ENCODE measurements at regions not wholly inside any gene's neighbourhood (a gene's known extent, or its start where the extent isn't known, plus 50 kb on each side); places are given as distances from the start of the nearest gene placed in this dataset.
"Not testable (repeated sequence)": the region's sequence is repeated elsewhere in the genome, so short reads cannot be mapped to it uniquely, and the experiment has no call there.

DNA sequence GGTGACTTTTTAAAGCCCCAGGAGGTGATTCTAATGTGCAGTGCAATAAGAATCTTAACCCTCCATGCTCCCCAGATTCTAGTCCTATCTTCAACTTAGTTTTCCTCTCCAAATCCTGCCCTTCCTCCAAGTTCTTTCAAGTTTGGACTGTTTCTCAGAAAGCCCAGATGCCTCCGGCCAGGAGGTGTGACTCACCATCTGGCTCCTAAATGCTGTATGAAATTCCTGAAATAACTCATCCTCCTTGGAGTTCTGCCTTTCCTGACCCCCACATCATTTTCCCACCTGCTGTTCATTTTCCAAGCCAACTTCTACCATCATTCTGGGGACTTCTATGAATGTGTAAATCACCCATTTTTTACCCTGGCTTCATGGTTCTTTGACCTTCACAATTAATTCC, 118.2 kb upstream of the NOL4 start:
- no peak for DNase-seq
- in situ Hi-C loops (cut with MboI; ENCODE audit: low pct_unique_long_range_greater_than_20kb, low sequenced_read_pairs), result no loop called here

DNA sequence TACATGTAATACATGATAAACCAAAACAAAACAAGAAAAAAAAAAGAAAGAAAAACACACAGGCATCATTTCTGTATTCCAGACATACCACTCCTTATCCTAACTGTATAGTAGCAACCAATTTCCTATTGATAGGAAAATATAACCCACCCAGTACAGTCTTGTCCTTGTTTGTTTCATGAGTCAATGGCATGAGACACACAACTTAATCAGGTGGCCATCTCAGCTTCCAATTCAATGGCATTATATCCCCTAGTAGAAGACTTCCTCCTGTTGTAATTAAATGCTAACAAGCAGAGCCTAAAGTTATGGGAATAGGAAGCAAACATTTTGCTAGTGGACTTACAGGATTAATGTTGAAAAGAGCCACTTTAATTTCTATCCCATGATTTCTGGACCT, 121.0 kb upstream of the NOL4 start:
- no peak for DNase-seq
- in situ Hi-C loops (cut with MboI; ENCODE audit: low pct_unique_long_range_greater_than_20kb, low sequenced_read_pairs), result no loop called here

- in situ Hi-C loops (cut with MboI; ENCODE audit: low pct_unique_long_range_greater_than_20kb, low sequenced_read_pairs), result no loop called here
- DNase-seq, result no peak
These were observed 126.1 kb upstream of the NOL4 start for GRCh38 chr18:34350778-34351177.

GRCh38 chr18:34352385-34353163, 127.9 kb upstream of the NOL4 start:
- in situ Hi-C loops (cut with MboI; ENCODE audit: low pct_unique_long_range_greater_than_20kb, low sequenced_read_pairs), result no loop called here

DNA sequence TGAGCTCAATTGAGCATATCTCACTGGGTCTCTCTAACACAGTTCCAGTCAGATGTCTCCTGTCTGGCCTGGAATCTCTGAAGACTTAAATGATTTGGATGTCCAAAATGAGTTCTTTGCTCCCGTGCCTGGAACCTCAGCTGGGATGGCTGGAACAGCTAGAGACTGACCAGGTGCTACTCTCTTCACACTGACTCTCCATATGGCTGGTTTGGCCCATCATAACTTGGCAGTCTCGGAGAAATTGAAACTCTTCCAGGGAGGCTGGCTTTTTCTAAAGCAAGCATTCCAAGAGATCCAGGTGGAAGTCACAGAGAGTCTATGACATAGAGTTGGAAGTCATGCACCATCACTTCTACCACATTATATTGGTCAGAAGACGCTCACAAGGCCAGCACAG, 129.6 kb upstream of the NOL4 start:
- no peak for DNase-seq
- in situ Hi-C loops (cut with MboI; ENCODE audit: low pct_unique_long_range_greater_than_20kb, low sequenced_read_pairs), result no loop called here

More at GRCh38 chr18:34352385-34353163, 127.9 kb upstream of the NOL4 start:
- DNase-seq, result no peak

GRCh38 chr18:34357944-34358580, 133.3 kb upstream of the NOL4 start:
- no peak for DNase-seq

DNA sequence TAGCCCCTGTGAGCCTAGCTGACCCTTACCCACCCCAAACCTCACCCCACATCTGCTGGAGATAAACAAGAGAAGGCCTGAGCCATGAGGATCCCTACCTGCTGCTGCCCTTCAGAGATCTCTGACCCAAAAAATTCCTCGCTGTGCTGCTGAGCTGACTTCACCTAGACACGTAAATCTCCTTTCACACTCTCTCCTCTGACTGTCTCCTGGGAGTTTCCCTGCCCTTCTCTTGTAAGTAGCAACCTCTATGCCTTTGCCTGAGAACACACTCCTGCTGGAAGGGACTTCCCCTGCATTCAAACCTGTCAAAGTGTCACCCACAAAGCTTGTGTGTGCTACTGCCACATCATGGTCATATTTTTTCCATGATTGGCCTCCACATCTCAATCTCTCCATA, 134.2 kb upstream of the NOL4 start:
- no peak for DNase-seq
- in situ Hi-C loops (cut with MboI; ENCODE audit: low pct_unique_long_range_greater_than_20kb, low sequenced_read_pairs), result no loop called here

More at GRCh38 chr18:34357944-34358580, 133.3 kb upstream of the NOL4 start:
- in situ Hi-C loops (cut with MboI; ENCODE audit: low pct_unique_long_range_greater_than_20kb, low sequenced_read_pairs), result no loop called here

GRCh38 chr18:34364699-34365098, 140.0 kb upstream of the NOL4 start:
- DNase-seq, result no peak

DNA sequence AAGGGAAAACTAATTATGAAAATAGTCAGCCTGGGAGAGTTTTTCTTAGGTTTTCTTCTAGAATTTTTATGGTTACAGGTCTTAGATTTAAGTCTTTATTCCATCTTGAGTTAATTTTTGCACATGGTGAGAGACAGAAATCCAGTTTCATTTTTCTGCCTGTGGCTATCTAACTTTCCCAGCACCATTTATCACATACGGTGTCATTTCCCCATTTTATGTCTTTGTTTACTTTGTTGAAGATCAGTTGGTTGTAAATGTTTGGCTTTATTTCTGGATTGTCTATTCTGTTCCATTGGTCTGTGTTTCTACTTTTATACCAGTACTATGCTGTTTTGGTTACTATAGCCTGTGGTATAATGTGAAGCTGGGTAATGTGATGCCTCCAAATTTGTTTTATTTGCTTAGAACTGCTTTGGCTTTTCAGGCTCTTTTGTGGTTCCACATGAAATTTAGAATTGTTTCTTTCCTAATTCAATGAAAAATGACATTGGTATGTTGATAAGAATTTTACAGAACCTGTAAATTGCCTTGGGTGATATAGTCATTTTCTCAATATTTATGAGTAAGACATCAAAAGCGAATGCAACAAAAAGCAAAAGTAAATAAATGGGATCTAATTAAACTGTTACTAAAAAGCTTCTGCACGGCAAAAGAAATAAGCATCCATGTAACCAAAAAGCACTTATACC, 146.1 kb upstream of the NOL4 start:
- no peak for DNase-seq
- in situ Hi-C loops (cut with MboI; ENCODE audit: low pct_unique_long_range_greater_than_20kb, low sequenced_read_pairs), result no loop called here

More at GRCh38 chr18:34364699-34365098, 140.0 kb upstream of the NOL4 start:
- in situ Hi-C loops (cut with MboI; ENCODE audit: low pct_unique_long_range_greater_than_20kb, low sequenced_read_pairs), result no loop called here

DNA sequence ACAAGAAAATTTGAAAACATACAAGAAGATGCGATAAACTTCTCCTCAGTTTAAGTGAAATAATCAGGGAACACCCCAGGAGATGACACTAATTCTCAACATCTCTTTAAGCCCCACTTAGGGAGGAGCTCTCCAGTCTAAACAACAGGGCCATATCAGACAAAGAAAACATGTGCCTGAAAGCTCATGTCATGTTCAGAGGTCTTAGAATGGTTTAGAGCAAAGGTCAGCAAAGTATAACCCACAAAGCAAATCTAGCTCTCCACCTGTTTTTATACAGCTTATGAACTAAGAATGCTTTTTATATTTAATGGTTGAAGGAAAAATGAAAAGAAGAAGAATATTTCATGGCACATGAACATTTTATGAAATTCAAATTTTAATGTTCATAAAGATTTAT, 155.6 kb upstream of the NOL4 start:
- in situ Hi-C loops (cut with MboI; ENCODE audit: low pct_unique_long_range_greater_than_20kb, low sequenced_read_pairs), result no loop called here

GRCh38 chr18:34385311-34385710, 160.6 kb upstream of the NOL4 start:
- in situ Hi-C loops (cut with MboI; ENCODE audit: low pct_unique_long_range_greater_than_20kb, low sequenced_read_pairs), result no loop called here
- DNase-seq, result no peak

More for the DNA sequence above, 155.6 kb upstream of the NOL4 start:
- no peak for DNase-seq

GRCh38 chr18:34386803-34387202, 162.1 kb upstream of the NOL4 start:
- in situ Hi-C loops (cut with MboI; ENCODE audit: low pct_unique_long_range_greater_than_20kb, low sequenced_read_pairs), result no loop called here
- DNase-seq, result no peak

- no peak for DNase-seq
- in situ Hi-C loops (cut with MboI; ENCODE audit: low pct_unique_long_range_greater_than_20kb, low sequenced_read_pairs), result no loop called here
These were observed 172.7 kb upstream of the NOL4 start for GRCh38 chr18:34397286-34397896.

GRCh38 chr18:34399892-34400291, 175.2 kb upstream of the NOL4 start:
- in situ Hi-C loops (cut with MboI; ENCODE audit: low pct_unique_long_range_greater_than_20kb, low sequenced_read_pairs), result no loop called here
- no peak for DNase-seq

DNA sequence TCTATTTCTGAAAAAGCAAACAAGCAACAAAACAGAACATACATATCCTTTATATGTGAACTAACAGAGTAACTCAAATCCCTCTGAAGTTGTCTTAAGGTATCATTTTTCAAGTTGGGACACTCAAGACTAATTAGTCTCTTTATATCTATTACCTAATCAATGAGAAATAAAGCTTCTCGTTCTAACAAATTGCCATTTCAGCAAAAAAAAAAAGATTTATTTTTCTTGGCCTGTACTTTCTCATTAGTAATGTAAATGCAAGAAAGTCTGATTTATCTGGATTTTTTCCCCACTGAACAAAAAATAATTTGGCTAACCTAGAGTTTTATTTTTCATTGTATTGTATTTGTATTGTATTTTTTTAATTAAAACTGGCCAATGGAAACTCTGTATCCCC, 176.1 kb upstream of the NOL4 start:
- in situ Hi-C loops (cut with MboI; ENCODE audit: low pct_unique_long_range_greater_than_20kb, low sequenced_read_pairs), result no loop called here
- DNase-seq, result no peak

DNA sequence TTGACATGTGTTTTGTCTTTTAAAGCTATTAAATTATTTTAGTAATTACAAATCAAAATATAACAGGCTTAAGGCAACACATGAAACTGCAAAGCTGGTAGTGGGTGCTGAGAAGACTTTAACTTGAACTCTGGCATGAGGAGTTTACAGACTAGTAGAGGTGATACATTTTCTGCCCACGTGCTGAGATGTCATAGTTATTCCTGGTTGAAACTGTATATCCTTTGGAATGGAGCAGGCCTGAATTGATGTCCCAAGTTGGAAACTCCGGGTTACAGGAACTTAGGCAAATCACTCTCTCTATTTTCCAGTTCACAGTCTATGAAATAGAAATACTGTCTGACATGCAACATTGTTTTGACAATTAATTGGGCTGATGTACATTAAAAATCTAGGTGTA, 177.1 kb upstream of the NOL4 start:
- in situ Hi-C loops (cut with MboI; ENCODE audit: low pct_unique_long_range_greater_than_20kb, low sequenced_read_pairs), result no loop called here
- no peak for DNase-seq

DNA sequence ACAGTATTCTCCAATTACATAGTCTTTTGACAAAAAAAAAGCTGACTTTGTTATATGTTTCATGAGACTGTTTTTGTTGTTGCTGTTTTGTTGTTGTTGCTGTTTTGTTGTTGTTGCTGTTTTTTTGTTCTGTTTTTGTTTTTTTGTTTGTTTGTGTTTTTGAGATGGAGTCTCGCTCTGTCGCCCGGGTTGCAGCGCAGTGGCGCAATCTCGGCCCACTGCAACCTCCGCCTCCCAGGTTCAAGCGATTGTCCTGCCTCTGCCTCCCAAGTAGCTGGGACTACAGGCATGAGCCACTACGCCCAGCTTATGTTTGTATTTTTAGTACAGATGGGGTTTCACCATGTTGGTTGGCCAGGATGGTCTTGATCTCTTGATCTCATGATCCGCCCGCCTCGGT, 182.8 kb upstream of the NOL4 start:
- in situ Hi-C loops (cut with MboI; ENCODE audit: low pct_unique_long_range_greater_than_20kb, low sequenced_read_pairs); DNase-seq: not testable (repeated sequence)

DNA sequence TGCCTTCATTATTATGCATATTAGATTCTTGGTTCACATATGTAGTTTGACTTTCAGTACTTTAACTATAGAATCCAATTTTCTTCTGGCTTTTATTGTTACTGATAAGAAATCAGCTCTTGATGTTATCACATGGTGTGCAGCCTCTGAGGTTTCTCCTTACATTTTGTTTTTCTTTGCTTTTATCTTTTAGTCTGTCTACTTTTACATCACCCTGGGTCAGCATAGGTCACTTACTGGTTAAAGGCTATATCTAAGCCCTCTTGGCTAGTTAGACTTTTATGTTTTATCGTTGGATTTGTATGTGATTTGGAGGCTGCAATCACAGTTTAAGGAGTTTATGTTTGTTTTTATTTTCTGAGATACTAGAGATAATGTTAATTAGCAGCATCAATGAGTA, 187.2 kb upstream of the NOL4 start:
- in situ Hi-C loops (cut with MboI; ENCODE audit: low pct_unique_long_range_greater_than_20kb, low sequenced_read_pairs), result no loop called here
- no peak for DNase-seq

GRCh38 chr18:34431042-34431441, 206.3 kb upstream of the NOL4 start:
- no peak for DNase-seq
- in situ Hi-C loops (cut with MboI; ENCODE audit: low pct_unique_long_range_greater_than_20kb, low sequenced_read_pairs), result no loop called here

DNA sequence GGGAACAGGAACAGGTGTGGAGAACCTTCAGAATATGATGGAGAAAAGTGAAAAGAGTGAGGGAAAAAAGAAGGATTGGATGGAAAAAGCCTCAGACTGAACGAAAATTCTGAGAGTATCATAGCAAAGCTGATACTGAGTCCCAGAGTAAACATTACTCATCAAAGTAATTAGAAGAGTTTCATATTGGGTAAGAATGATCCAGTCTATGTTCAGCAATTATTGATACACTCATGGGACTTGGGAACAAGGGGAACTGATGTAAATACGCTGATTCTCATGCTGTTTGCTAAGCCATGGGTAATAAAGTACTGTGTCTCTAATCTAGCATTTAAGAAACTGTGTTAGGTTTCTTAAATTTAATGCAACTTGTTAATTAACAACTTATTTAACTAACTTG, 219.9 kb upstream of the NOL4 start:
- in situ Hi-C loops (cut with MboI; ENCODE audit: low pct_unique_long_range_greater_than_20kb, low sequenced_read_pairs), result no loop called here
- no peak for DNase-seq
